Motor neuron (in vitro differentiated cells): ENCODE measurements at regions not wholly inside any gene's neighbourhood (a gene's known extent, or its start where the extent isn't known, plus 50 kb on each side); places are given as distances from the start of the nearest gene placed in this dataset.
A peak's percentile ranks its signal among the peaks of the same experiment; 100 is the strongest.

Source experiments
- ATAC-seq, 8 experiments: fragments of 200-7000 bp; cut with Tn5 transposase; replicated peaks in 6 of 8; 2 replicates each; pipeline ENCODE4 v1.8.0; 2021; ENCODE audit warnings: mild to moderate bottlenecking in 8 of 8, moderate library complexity in 8 of 8
- H3K27ac ChIP-seq, 2 donors: fragments of 250-450 bp; sonication (Bioruptor Pico); 2 replicates each; pipeline ENCODE4 v1.9.0; 2021; ENCODE audit warnings: antibody characterized with exemption in 2 of 2, mild to moderate bottlenecking in 2 of 2, moderate library complexity in 1 of 2
- H3K4me1 ChIP-seq, 2 donors: fragments of 250-450 bp; sonication (Bioruptor Pico); replicated peaks in 1 of 2; 2 replicates each; pipeline ENCODE4 v1.6.1; 2021; ENCODE audit warnings: antibody characterized with exemption in 2 of 2, mild to moderate bottlenecking in 2 of 2, moderate library complexity in 1 of 2
- H3K4me3 ChIP-seq, 5 donors: fragments of 250-450 bp; sonication (Bioruptor Pico); 2 replicates each; pipeline ENCODE4 v1.9.0; 2021; ENCODE audit warnings: antibody characterized with exemption in 5 of 5, mild to moderate bottlenecking in 5 of 5, moderate library complexity in 4 of 5
- WGBS, 10 experiments: fragments of 450-650 bp; shearing (Covaris generic); methylation state at CpG; one replicate each; pipeline ENCODE4 v1.0.0; 2022; 5-methylcytosine and 5-hydroxymethylcytosine counted together
- in situ Hi-C, 9 experiments: fragments of 400-800 bp; cut with MboI; loops; one replicate each; pipeline ENCODE4 v1.15.0; 2021; ENCODE audit warnings: low sequenced_read_pairs in 9 of 9, low pct_unique_long_range_greater_than_20kb in 2 of 9; ENCODE audit not compliant: unreplicated experiment in 9 of 9

DNA sequence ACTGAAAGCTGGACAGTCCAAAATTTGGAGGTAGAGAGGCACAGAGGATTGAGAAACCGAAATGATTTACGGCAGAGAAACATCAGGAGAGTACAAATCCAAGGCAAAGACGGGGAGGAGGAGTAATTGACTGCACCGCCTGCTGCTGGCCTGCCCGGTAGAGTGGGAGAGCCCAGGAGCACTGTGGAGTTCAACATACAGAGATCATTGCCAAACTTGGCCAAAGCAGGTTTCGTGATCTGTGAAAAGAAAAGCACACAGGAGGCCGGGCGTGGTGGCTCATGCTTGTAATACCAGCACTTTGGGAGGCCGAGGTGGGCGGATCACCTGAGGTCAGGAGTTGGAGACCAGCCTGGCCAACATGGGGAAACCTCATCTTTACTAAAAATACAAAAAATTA lies 306.0 kb upstream of the PFKP start:
- Histone ChIP-seq H3K27ac (no peak overlapping the region), H3K4me3 (no peak overlapping the region), H3K4me1 (peaks cover 0 to 6% of the 10 kb centered on the region in 2 donors)
- in situ Hi-C loops: no loop called here
- ATAC-seq: no peak
- 0 to 94% (median 66%) methylated on average over 1 to 9 of the region's 10 CpGs; no CpG with 5 or more reads in 3 of the 10 experiments for WGBS, 10 experiments

DNA sequence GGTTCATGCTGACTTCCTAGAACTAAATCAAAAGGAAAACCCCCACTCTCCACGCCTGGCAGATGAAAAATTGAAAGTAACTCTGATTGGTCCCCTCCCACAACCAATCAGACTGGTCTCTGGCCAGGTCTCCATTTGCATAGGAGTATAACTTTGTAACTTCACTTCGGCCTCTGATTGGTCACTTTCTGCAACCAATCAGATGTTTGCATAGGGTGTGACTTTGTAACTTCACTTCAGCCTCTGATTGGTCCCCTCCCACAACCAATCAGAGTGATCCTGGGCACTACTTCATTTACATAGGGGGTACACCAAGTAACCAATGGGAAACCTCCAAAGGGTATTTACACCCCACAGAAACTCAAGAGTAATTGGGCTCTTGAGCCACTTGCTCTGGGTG lies 306.6 kb upstream of the PFKP start:
- WGBS, 10 experiments: 20 to 80% (median 80%) methylated on average over 1 to 2 of the region's 2 CpGs; no CpG with 5 or more reads in 7 of the 10 experiments
- H3K4me1 ChIP-seq: peaks cover 0 to 6% of the 10 kb centered on the region in 2 donors
- H3K4me3 ChIP-seq: no peak overlapping the region
- no peak overlapping the region for H3K27ac ChIP-seq
- in situ Hi-C loops: no loop called here
- no peak for ATAC-seq

DNA sequence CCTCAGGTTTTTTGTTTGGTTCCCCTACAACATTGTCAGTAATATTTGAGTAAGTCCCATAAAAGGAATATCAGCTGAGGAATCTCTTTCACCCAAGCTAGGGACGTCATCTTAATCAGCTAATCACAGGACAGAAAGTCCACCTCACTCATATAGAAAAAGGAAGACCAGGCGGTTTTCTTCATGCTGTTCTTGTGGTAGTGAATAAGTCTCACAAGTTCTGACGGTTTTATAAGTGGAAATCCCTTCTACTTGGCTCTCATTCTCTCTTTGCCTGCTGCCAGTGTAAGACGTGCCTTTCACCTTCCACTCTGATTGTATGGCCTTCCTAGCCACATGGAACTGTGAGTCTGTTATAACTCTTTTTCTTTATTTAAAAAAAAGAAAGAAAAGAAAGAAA lies 308.1 kb upstream of the PFKP start:
- Histone ChIP-seq H3K27ac (no peak overlapping the region), H3K4me1 (peaks cover 0 to 6% of the 10 kb centered on the region in 2 donors), H3K4me3 (no peak overlapping the region)
- no peak for ATAC-seq
- in situ Hi-C loops: no loop called here
- 0 to 83% (median 67%) methylated on average over 1 to 4 of the region's 4 CpGs; no CpG with 5 or more reads in 1 of the 10 experiments for WGBS, 10 experiments

DNA sequence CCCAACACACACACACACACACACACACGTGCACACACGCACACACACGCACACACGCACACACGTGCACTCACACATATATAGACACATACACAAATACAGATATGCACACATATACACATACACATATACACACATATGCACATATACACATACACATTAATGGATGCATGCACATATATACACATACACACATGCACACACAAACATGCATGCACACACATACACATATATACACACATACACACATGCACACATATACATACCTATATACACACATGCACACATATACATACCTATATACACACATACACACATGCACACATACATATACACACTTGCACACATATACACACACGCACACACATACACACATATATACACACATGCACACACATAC lies 312.4 kb upstream of the PFKP start:
- H3K4me3 ChIP-seq: no peak overlapping the region
- in situ Hi-C loops: no loop called here
- ATAC-seq: no peak
- no peak overlapping the region for H3K27ac ChIP-seq
- peaks cover 4 to 17% of the 10 kb centered on the region in 2 donors for H3K4me1 ChIP-seq
- WGBS, 10 experiments: 0 to 86% (median 58%) methylated on average over 1 to 6 of the region's 6 CpGs; no CpG with 5 or more reads in 4 of the 10 experiments

DNA sequence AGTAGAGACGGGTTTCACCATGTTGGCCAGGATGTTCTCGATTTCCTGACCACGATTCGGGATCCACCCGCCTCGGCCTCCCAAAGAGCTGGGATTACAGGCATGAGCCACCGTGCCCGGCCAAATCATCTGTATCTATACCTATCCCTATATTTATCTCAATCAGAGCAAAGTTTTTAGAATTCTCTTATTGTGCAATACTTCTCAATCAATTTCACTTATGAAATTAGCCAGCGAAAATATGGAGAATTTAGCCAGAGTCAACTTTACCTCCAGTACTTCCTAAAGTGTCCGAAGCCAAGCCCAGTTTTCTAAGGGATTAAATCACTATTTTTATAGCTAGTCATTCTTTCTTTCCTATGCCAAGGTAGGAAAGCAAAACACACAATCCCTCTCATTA lies 319.1 kb upstream of the PFKP start:
- no peak for ATAC-seq
- Histone ChIP-seq H3K4me1 (peaks cover 7 to 13% of the 10 kb centered on the region in 2 donors), H3K4me3 (no peak overlapping the region), H3K27ac (no peak overlapping the region)
- in situ Hi-C loops: no loop called here
- 22 to 100% (median 91%) methylated on average over 1 to 10 of the region's 10 CpGs for WGBS, 10 experiments

DNA sequence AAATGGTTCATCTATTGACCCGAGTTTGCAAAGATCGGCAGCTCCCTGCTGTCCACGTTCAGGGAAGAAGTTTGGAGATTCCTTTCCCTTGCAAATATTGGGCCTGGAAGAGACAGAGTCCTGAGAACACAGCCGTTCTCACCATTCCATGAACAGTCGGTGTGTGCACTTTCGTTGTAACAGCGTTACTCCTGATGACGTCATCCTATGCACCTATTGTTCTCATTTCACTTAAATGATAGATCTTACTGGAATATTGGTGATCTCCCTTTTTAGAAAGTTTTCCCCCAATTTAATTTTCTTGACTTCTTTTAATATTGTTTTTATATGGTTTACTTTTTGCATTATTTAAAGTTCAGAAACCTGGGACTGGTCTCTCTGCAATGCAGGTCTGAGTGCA lies 320.7 kb upstream of the PFKP start:
- H3K27ac ChIP-seq: no peak overlapping the region
- in situ Hi-C loops: no loop called here
- ATAC-seq: no peak
- H3K4me3 ChIP-seq: no peak overlapping the region
- peaks cover 7 to 13% of the 10 kb centered on the region in 2 donors for H3K4me1 ChIP-seq
- 28 to 93% (median 81%) methylated on average over 2 to 8 of the region's 8 CpGs for WGBS, 10 experiments

DNA sequence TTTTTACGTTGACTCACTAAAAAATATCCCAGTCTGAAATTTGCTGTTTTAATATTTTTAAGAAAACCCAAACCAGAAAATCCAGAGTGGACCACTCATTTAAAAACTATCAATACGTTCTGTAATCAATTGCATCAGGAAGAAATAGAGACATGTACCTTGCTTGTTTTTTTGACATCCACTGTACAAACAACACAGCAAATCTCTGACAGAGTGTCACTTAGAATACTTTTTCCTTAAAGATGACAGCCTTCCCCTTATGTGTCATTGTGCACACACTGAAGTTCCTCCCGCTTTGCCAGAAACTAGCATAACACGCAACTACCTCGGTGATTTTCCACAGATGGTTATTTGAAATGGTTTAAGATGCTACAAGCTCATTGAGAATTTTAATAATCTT lies 321.7 kb upstream of the PFKP start:
- H3K4me1 ChIP-seq: peaks cover 2 to 7% of the 10 kb centered on the region in 2 donors
- H3K4me3 ChIP-seq: no peak overlapping the region
- ATAC-seq: no peak
- in situ Hi-C loops: no loop called here
- WGBS, 10 experiments: 36 to 97% (median 84%) methylated on average over 2 to 5 of the region's 5 CpGs
- H3K27ac ChIP-seq: no peak overlapping the region

DNA sequence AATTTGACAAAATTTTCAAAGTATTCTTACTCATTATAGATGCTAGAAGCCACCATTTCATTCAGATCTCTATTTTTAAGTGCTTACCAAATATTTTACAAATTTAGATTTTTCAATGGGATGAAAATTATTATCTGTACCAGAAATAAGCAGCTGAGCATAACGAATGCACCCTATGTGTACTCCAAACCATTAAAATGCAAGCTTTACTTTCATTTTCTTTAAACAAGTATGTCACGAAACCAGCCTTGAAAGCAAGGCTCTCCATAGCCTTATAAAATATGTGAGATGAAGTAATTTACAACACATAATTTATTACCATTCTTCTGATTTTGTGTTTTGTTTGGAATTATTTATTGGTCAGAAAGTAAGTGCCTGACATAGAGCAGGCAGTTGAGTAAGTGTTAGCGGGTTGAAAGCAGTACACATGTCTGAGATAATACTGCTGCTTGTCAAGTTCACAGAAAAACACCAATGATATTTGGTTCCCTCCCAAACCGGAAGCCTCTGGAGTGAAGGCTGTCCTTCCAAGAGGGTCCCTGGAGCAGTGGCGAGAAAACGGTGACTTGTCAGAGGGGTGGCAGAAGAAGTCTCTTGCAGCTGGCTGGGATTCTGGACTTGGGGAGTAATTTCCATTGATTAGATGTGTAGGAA lies 322.7 kb upstream of the PFKP start:
- no peak overlapping the region for H3K4me3 ChIP-seq
- H3K27ac ChIP-seq: no peak overlapping the region
- in situ Hi-C loops: no loop called here
- peak in 6 of 8 experiments; percentile 11 to 68 (median 35) for ATAC-seq
- peaks cover 2 to 6% of the 10 kb centered on the region in 2 donors for H3K4me1 ChIP-seq
- 8 to 100% (median 74%) methylated on average over 2 to 6 of the region's 6 CpGs for WGBS, 10 experiments

DNA sequence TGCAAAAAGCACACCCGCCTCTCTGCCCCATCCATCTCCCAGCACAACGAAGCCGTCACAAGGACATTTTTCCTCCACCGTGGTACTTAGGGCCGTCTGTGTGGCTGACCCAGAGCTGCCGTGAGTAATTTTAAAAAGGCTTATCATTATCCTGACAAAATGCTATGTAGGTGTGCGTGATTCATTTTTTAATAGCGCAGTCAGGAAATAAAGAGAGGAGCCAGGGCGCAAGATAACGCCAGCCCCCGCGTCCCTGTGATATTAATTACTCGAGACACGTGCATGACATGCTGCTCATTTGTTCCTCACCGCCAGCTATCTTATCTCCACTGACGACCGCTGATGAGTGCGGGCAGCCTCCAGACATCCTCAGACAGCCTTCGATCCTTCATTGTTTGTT lies 332.7 kb upstream of the PFKP start:
- WGBS, 10 experiments: 6 to 65% (median 41%) methylated on average over 3 to 18 of the region's 19 CpGs; no CpG with 5 or more reads in 1 of the 10 experiments
- Histone ChIP-seq H3K4me1 (peaks cover 7 to 12% of the 10 kb centered on the region in 2 donors), H3K27ac (peak overlapping the region; percentile 17 to 38), H3K4me3 (no peak overlapping the region)
- in situ Hi-C loops: no loop called here
- ATAC-seq: peak in 5 of 8 experiments; percentile 92 to 97 (median 96)

DNA sequence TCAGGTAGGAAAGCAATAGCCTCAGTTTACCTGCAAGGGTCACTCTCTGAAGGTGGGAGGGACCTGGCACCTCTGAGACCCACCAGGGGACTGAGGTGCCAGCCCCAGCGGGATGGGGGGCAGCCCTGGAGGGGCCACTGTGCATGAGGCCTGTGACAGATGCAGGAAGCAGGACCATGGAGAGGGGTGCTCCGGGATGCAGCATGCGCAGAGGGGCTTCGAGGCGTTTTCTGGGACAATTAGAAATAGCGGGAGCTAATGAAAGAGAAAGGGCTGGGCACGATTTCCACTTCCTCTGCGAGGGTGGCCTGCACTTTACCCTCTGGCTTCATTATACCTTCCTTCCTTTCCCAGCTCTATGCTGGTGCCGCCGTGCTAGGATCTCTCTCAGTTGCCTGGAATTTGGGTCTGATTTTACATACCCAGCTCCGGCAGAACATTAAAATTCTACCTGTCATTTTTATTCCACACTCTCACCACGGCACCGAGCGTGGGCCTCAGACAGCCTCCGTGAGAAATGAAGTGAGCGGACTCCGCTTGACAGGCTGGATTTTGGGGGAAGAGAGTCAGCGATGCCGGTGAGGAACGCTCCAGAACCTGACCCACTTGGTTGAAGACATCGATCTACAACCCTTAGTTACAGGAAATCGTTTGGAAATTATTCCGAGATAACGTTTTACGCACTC lies 333.9 kb upstream of the PFKP start:
- WGBS, 10 experiments: 17 to 100% (median 83%) methylated on average over 2 to 19 of the region's 25 CpGs; no CpG with 5 or more reads in 1 of the 10 experiments
- in situ Hi-C loops: no loop called here

DNA sequence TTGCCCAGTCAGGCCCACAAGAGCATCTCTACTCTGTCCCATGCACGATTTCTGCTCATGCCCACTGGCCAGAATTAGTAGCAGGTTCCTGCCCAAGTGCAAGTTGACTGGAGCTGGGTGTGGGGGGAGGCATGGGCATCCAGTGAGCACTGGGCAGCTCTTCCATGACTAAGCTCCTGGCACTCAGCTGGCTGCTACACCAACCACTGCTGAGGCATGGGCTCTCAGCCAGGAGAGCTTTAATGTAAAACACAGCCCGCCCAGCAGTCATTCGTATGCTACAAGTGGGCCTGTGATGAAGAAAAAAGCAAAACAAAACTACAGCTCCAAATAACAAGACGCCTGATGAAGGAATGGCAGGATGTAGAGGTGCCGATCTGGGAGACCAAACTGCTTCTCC lies 335.4 kb upstream of the PFKP start:
- Histone ChIP-seq H3K4me3 (no peak overlapping the region), H3K27ac (no peak overlapping the region), H3K4me1 (peaks cover 7 to 33% of the 10 kb centered on the region in 2 donors)
- WGBS, 10 experiments: 0 to 100% (median 43%) methylated on average over 1 to 3 of the region's 5 CpGs; no CpG with 5 or more reads in 3 of the 10 experiments
- ATAC-seq: no peak
- in situ Hi-C loops: no loop called here

More for the DNA sequence above, 333.9 kb upstream of the PFKP start:
- ATAC-seq: no peak
- H3K4me1 ChIP-seq: peaks cover 7 to 22% of the 10 kb centered on the region in 2 donors
- H3K4me3 ChIP-seq: no peak overlapping the region
- H3K27ac ChIP-seq: no peak overlapping the region

DNA sequence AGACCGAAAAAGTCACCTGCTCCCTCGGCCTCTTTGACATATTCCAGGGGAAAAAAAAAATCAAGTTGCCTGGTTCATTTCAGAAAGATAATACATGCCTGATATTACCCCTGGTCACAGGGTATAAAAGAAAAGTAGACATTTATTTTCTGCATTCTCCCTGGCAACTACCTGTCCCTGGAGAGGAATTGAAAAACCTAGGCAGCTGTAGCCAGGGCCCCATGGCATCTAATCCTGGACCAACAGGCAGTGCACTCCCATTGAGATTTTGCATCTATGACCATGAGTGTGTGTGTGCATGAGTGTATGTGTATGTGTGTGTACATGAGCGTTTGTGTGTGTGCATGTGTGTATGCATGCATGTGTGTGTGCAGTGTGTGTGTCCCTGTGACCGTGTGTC lies 338.2 kb upstream of the PFKP start:
- Histone ChIP-seq H3K4me3 (no peak overlapping the region), H3K27ac (no peak overlapping the region), H3K4me1 (peaks cover 0 to 22% of the 10 kb centered on the region in 2 donors)
- 0 to 100% (median 54%) methylated on average over 1 to 2 of the region's 4 CpGs; no CpG with 5 or more reads in 4 of the 10 experiments for WGBS, 10 experiments
- in situ Hi-C loops: no loop called here
- peak in 3 of 8 experiments; percentile 26 to 66 (median 58) for ATAC-seq

DNA sequence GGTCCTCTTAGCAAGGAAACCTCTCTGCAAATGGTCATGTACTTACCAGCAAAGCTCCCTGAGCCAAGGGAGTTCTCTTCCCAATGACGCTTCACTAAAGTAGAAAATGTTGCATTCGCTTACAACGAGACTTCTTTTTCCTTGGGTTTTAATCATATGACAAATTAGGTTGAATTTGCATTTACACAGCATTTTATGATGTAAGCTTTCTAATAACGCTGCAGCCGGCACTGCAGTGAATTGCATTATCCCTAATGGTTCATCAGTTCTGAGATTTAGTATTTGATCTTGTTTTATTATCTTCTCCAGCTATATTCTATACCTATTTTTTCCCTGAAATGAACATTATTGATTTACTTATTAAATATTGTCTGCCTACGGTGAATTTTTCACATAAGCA lies 339.3 kb upstream of the PFKP start:
- ATAC-seq: peak in 5 of 8 experiments; percentile 27 to 81 (median 36)
- in situ Hi-C loops: no loop called here

More for the DNA sequence above, 339.3 kb upstream of the PFKP start:
- 0 to 90% (median 66%) methylated on average over 2 to 6 of the region's 6 CpGs for WGBS, 10 experiments
- H3K27ac ChIP-seq: no peak overlapping the region
- H3K4me3 ChIP-seq: no peak overlapping the region
- peaks cover 0 to 20% of the 10 kb centered on the region in 2 donors for H3K4me1 ChIP-seq
